ENCODE measurements at regions not wholly inside any gene's neighbourhood (a gene's known extent, or its start where the extent isn't known, plus 50 kb on each side); places are given as distances from the start of the nearest gene placed in this dataset.

GRCh38 chr3:180102604-180103003 is 65.9 kb upstream of the PEX5L start:
- Mint-ChIP-seq H3K27ac (ENCODE audit: low read depth, unreplicated experiment) (no peak overlapping the region), H3K4me3 (ENCODE audit: unreplicated experiment) (no peak overlapping the region), H3K36me3 (ENCODE audit: insufficient read depth, unreplicated experiment) (no peaks in the 10 kb centered on the region), H3K27me3 (ENCODE audit: insufficient read depth, unreplicated experiment) (no peaks in the 10 kb centered on the region), H3K9me3 (ENCODE audit: unreplicated experiment) (no peaks in the 10 kb centered on the region), H3K4me1 (ENCODE audit: insufficient read depth, unreplicated experiment) (no peaks in the 10 kb centered on the region)
- ChIA-PET CTCF (interaction anchor here (0.6 kb wide), 1 partner anchor 281 kb away, joined by 4 read pairs; no protein-coding TSS in a partner anchor), POLR2A (no interaction called here)
- no peak for TF ChIP-seq CTCF (IDR thresholded peaks at IDR 0.05; ENCODE audit: unreplicated experiment)
- DNase-seq (ENCODE audit: unreplicated experiment), result no peak
- BruUV-seq (replicated peaks), result no TSS peak
- intact Hi-C loops (cut with micrococcal nuclease), result no loop called here

- POLR2A ChIA-PET, result no interaction called here
- Mint-ChIP-seq H3K9me3 (ENCODE audit: unreplicated experiment) (no peaks in the 10 kb centered on the region), H3K27me3 (ENCODE audit: insufficient read depth, unreplicated experiment) (no peaks in the 10 kb centered on the region), H3K4me1 (ENCODE audit: insufficient read depth, unreplicated experiment) (no peaks in the 10 kb centered on the region), H3K4me3 (ENCODE audit: unreplicated experiment) (no peak overlapping the region), H3K36me3 (ENCODE audit: insufficient read depth, unreplicated experiment) (no peaks in the 10 kb centered on the region), H3K27ac (ENCODE audit: low read depth, unreplicated experiment) (no peak overlapping the region)
- no TSS peak for BruUV-seq (replicated peaks)
- no peak for TF ChIP-seq CTCF (IDR thresholded peaks at IDR 0.05; ENCODE audit: unreplicated experiment)
- DNase-seq (ENCODE audit: unreplicated experiment), result no peak
- intact Hi-C loops (cut with micrococcal nuclease), result no loop called here
- CTCF ChIA-PET, result interaction anchor here (0.7 to 1.1 kb wide), 2 partner anchors 16 to 17 kb away, joined by 3 to 4 read pairs; no protein-coding TSS in a partner anchor
Measured at GRCh38 chr3:180116203-180116602, 79.5 kb upstream of the PEX5L start.

GRCh38 chr3:180116658-180117057 is 79.9 kb upstream of the PEX5L start:
- intact Hi-C loops (cut with micrococcal nuclease), result no loop called here
- H3K36me3 Mint-ChIP-seq (ENCODE audit: insufficient read depth, unreplicated experiment), result no peaks in the 10 kb centered on the region
- H3K4me3 Mint-ChIP-seq (ENCODE audit: unreplicated experiment), result no peak overlapping the region
- H3K9me3 Mint-ChIP-seq (ENCODE audit: unreplicated experiment), result no peaks in the 10 kb centered on the region
- no peak for TF ChIP-seq CTCF (IDR thresholded peaks at IDR 0.05; ENCODE audit: unreplicated experiment)
- no peak overlapping the region for H3K27ac Mint-ChIP-seq (ENCODE audit: low read depth, unreplicated experiment)
- no TSS peak for BruUV-seq (replicated peaks)
- no peaks in the 10 kb centered on the region for H3K4me1 Mint-ChIP-seq (ENCODE audit: insufficient read depth, unreplicated experiment)
- DNase-seq (ENCODE audit: unreplicated experiment), result no peak
- H3K27me3 Mint-ChIP-seq (ENCODE audit: insufficient read depth, unreplicated experiment), result no peaks in the 10 kb centered on the region
- ChIA-PET POLR2A (no interaction called here), CTCF (interaction anchor here (0.6 to 1.1 kb wide), 3 partner anchors 16 to 356 kb away, joined by 3 to 4 read pairs (median 3); no protein-coding TSS in a partner anchor)

GRCh38 chr3:180117381-180118163 is 80.8 kb upstream of the PEX5L start:
- POLR2A ChIA-PET, result no interaction called here
- Mint-ChIP-seq H3K36me3 (ENCODE audit: insufficient read depth, unreplicated experiment) (no peaks in the 10 kb centered on the region), H3K27ac (ENCODE audit: low read depth, unreplicated experiment) (no peak overlapping the region), H3K4me1 (ENCODE audit: insufficient read depth, unreplicated experiment) (no peaks in the 10 kb centered on the region), H3K4me3 (ENCODE audit: unreplicated experiment) (no peak overlapping the region), H3K27me3 (ENCODE audit: insufficient read depth, unreplicated experiment) (no peaks in the 10 kb centered on the region), H3K9me3 (ENCODE audit: unreplicated experiment) (no peaks in the 10 kb centered on the region)
- no peak for TF ChIP-seq CTCF (IDR thresholded peaks at IDR 0.05; ENCODE audit: unreplicated experiment)
- no TSS peak for BruUV-seq (replicated peaks)
- intact Hi-C loops (cut with micrococcal nuclease), result no loop called here
- CTCF ChIA-PET, result interaction anchor here (0.6 kb wide), 1 partner anchor 357 kb away, joined by 3 read pairs; no protein-coding TSS in a partner anchor
- no peak for DNase-seq (ENCODE audit: unreplicated experiment)

Measured in MCF 10A (cell line).